OCI-LY7 (cell line): ENCODE measurements at regions not wholly inside any gene's neighbourhood (a gene's known extent, or its start where the extent isn't known, plus 50 kb on each side); places are given as distances from the start of the nearest gene placed in this dataset.

Experiments used
- CTCF ChIP-seq: fragments of 200-600 bp; sonication (generic); conservative IDR thresholded peaks from 2 replicates; pipeline ENCODE4 v1.5.1; 2014; ENCODE audit warnings: mild to moderate bottlenecking, antibody characterized with exemption, low read length, moderate library complexity, mixed read lengths
- EZH2phosphoT487 ChIP-seq: fragments of 200-600 bp; sonication (generic); IDR thresholded peaks from 2 replicates; pipeline ENCODE4 v1.6.1; 2018; ENCODE audit warnings: low read depth, borderline replicate concordance, mild to moderate bottlenecking, mixed run types, antibody characterized with exemption, low read length, moderate library complexity, mixed read lengths

GRCh38 chr5:176144508-176144907 is 93.7 kb upstream of the SIMC1 start:
- no peak for TF ChIP-seq CTCF
- no peak for TF ChIP-seq EZH2phosphoT487
